ENCODE measurements at regions not wholly inside any gene's neighbourhood (a gene's known extent, or its start where the extent isn't known, plus 50 kb on each side); places are given as distances from the start of the nearest gene placed in this dataset.
"Not testable (repeated sequence)": the region's sequence is repeated elsewhere in the genome, so short reads cannot be mapped to it uniquely, and the experiment has no call there.

DNA sequence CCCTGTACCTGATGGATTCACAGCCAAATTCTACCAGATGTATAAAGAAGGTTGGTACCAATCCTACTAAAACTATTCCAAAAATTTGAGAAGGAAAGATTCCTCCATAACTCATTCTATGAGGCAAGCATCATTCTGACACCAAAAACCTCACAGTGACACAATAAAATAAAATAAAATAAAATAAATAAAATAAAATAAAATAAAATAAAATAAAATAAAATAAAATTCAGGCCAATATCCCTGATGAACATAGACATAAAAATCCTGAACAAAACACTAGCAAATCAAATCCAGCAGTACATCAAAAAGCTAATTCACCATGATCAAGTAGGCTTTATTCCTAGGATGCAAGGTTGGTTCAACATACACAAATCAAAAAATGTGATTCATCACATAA, 108.1 kb downstream of the PROX1 start:
- DNase-seq (ENCODE audit: low read depth in 2 of 2) = not testable (repeated sequence)

GRCh38 chr1:214101246-214101645, 113.5 kb downstream of the PROX1 start:
- DNase-seq (ENCODE audit: low read depth in 2 of 2) = no peak

DNA sequence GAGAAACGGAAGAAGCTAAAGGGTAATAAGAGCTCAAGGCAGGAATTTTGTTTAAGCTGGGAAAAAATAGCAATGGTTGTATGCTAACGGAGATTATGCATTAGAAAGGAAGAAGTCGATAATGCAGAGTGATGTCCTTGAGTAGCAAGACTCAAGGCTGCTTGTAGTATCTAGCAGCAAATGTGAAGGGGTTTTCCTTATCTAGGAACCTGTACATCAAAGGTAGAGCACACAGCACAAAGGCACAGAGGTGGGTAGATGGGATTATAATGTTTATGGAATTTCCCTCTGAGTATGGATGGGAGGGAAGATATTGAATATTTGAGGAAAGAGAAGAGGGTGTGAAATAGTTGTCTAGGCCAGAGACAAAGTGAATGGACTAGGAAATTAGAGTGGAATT, 114.1 kb downstream of the PROX1 start:
- DNase-seq (ENCODE audit: low read depth in 2 of 2) = no peak

- peak in 1 of 2 donors; percentile 85 for DNase-seq (ENCODE audit: low read depth in 2 of 2)
Observed at GRCh38 chr1:214102907-214103306, 115.1 kb downstream of the PROX1 start.

DNA sequence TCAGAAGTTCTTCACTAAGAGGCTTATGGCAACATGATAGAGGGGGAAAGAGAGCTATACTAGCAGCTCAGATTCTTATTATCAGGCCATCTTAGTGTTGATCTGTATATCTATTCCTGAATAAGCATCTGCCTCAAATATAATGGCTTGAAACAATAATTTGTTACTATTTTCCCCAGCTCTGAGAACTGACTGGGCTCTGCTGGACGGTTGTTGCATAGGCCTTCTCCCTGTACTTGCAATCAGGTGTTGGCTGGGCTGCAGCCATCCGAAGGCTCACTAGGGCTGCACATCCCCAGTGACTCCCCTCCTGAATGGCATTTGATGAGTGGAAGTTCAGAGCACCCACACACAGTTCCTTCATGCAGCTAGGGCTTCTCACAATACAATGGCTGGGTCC, 116.0 kb downstream of the PROX1 start:
- DNase-seq (ENCODE audit: low read depth in 2 of 2) = no peak

- DNase-seq (ENCODE audit: low read depth in 2 of 2) = no peak
Observed at GRCh38 chr1:214106375-214106774, 118.6 kb downstream of the PROX1 start.

GRCh38 chr1:214107322-214108096, 119.7 kb downstream of the PROX1 start:
- DNase-seq (ENCODE audit: low read depth in 2 of 2) = peak; percentile 24 to 44

- no peak for DNase-seq (ENCODE audit: low read depth in 2 of 2)
Observed at GRCh38 chr1:214108097-214108446, 120.3 kb downstream of the PROX1 start.

DNA sequence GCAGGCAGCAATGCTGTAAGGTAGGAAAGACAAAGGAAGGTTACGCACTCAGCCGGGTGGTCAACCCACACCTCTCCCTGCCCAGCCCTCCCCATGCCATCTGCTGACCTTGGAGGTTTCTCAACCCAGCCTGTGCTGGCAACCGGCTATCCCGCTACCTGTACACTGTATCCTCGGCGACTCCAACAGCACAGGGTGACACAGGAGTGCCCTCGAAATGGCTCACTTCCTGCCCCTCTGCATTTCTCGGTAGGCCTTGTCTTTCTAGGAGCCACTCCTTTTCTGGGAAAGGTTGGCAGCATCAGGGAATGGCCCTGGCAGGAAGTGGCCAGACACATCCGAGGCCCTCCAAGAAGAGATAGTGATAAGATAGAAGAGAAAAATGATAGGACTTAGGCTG, 124.0 kb downstream of the PROX1 start:
- no peak for DNase-seq (ENCODE audit: low read depth in 2 of 2)

GRCh38 chr1:214116258-214116657, 128.5 kb downstream of the PROX1 start:
- peak in 1 of 2 donors; percentile 59 for DNase-seq (ENCODE audit: low read depth in 2 of 2)

GRCh38 chr1:214117780-214118179, 130.0 kb downstream of the PROX1 start:
- DNase-seq (ENCODE audit: low read depth in 2 of 2) = no peak

GRCh38 chr1:214120191-214120590, 132.4 kb downstream of the PROX1 start:
- no peak for DNase-seq (ENCODE audit: low read depth in 2 of 2)

DNA sequence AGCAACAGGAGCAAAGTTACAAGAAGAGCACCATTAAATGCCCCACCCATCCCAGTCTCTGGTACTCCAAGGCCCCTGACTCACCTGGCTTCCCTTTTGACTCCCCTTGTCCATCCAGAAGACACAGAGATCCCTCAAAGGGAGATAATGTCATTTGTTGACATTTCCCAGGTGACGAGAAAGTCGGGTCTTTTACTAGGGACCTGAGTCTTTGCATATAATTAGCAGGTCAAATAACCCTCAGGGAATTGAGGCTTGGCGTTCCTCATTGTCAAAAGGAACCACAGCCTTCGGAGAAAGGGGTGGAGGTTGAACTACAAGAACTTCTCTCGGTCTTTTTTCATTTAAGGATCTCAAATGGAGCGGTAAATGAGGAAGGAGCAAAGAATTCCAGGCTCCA, 133.2 kb downstream of the PROX1 start:
- DNase-seq (ENCODE audit: low read depth in 2 of 2) = no peak

GRCh38 chr1:214122110-214122509, 134.3 kb downstream of the PROX1 start:
- no peak for DNase-seq (ENCODE audit: low read depth in 2 of 2)

DNA sequence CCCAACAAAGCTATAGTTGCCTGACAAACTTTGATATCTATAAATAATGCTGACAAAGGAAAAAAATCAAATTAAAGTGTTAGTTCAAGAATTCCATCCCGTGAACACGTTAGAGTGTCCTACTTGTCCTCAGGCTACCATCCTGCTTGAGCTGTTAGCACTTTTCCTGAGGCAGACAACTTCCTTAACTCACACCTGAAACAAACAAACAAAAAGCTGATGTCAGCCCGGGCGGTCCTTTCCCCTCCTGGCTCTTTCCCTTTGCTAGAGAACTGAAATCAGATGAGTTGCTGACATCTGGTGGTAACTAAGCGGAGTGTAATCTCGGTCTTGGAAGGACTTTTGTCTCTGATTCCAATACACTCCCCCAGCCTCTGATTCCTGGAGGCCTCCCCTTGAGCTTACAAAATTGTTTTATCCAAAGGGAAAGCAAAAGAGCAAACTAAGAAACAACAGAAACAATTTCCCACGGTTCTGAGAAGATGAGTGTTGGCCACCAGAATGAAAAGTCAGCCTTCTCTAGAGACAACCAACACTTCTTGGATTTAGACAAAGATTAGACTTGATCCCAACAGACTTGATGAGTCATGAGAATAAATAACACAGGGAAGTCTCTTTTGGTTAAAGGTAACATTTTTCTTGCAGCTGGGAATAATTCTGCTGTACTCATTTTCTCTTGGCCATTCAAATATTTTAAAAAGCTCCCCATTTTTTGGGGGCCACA, 135.4 kb downstream of the PROX1 start:
- peak; percentile 66 to 86 for DNase-seq (ENCODE audit: low read depth in 2 of 2)

DNA sequence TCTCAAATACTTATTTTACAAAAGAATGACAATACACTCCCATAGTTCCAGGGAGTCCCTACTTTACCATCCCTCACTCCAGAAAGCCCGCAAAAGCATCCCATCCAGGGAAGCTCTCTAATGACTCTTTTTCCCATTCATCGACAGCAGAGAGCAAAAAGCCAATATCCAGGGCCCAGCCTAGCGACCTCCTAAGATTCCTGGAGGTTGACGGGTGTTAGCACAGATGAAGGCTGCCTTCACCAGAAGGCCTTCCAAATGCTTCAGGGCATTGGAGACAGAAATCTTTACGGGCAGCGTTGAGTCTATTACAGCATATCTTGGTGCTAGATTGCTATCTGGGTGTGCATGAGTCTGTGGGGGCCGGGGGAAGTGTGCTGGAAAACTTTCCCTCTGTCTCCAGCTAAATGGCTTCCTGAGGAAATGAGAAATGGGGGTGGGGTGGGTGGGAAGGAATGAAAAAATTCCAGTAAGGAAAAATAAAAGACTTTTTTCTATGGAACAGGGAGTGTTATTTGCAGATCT, 136.6 kb downstream of the PROX1 start:
- peak in 1 of 2 donors; percentile 81 for DNase-seq (ENCODE audit: low read depth in 2 of 2)

DNA sequence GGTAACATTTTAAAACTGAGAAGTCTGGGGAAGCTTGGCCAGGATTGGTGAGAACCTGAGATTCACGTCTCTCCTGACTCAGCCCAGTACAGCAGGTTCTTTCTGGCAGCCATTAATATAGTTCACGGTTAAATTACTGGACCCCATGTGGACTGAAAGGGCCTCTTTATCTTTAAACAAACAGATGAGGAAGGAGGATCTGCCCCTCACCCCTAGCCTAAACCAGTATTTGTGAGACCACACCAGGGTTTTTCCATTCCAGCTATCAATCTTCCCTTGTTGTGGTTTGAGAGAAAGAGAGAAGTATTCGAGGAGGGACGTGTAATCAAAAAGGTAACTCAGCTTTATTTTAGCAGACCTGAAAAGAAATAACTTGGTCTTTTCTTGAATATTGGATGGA, 137.1 kb downstream of the PROX1 start:
- DNase-seq (ENCODE audit: low read depth in 2 of 2) = peak in 1 of 2 donors; percentile 34

- DNase-seq (ENCODE audit: low read depth in 2 of 2) = no peak
Observed at GRCh38 chr1:214125819-214126218, 138.0 kb downstream of the PROX1 start.

GRCh38 chr1:214126697-214127146, 138.9 kb downstream of the PROX1 start:
- DNase-seq (ENCODE audit: low read depth in 2 of 2) = no peak

DNA sequence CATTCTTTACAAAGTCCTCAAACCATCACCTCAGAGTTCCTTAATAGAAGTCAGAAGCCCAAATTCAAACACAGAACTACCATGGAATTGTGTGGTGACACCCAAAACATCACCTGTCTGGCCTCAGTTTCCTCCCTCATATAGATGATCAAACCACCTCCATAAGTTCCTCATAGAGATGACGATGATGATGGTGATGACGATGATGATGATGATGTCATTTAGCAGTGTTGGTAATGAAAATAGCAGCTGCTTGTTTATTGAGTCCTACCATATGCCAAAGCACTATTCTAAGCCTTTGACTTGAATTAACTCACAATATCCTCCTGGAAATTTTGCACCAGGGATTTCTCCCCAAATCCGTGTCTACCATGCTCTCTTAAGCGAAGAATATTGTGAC, 139.9 kb downstream of the PROX1 start:
- no peak for DNase-seq (ENCODE audit: low read depth in 2 of 2)

DNA sequence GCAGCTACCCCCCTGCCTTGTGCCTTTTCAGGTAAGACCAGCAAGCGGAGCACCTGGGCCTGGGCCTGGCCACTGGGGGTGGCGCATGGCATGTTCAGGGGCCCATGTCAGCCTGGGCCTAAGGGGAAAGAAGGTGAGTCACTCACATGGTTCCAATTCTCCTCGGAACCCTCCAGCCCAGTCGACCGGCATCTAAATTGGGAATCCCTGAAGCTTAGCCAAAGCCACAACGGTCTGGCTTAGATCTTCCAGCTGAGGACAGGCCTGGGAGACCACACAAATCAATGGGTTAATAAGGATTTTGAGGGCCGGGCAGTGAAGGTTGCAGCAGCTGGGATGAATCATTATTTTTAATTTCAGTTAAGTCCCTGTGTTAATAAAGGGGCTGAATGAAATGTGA, 145.1 kb upstream of the SMYD2 start:
- DNase-seq (ENCODE audit: low read depth in 2 of 2) = no peak

- peak in 1 of 2 donors; percentile 45 for DNase-seq (ENCODE audit: low read depth in 2 of 2)
Observed at GRCh38 chr1:214136324-214136919, 144.5 kb upstream of the SMYD2 start.
